ENCODE measurements at regions not wholly inside any gene's neighbourhood (a gene's known extent, or its start where the extent isn't known, plus 50 kb on each side); places are given as distances from the start of the nearest gene placed in this dataset.

DNA sequence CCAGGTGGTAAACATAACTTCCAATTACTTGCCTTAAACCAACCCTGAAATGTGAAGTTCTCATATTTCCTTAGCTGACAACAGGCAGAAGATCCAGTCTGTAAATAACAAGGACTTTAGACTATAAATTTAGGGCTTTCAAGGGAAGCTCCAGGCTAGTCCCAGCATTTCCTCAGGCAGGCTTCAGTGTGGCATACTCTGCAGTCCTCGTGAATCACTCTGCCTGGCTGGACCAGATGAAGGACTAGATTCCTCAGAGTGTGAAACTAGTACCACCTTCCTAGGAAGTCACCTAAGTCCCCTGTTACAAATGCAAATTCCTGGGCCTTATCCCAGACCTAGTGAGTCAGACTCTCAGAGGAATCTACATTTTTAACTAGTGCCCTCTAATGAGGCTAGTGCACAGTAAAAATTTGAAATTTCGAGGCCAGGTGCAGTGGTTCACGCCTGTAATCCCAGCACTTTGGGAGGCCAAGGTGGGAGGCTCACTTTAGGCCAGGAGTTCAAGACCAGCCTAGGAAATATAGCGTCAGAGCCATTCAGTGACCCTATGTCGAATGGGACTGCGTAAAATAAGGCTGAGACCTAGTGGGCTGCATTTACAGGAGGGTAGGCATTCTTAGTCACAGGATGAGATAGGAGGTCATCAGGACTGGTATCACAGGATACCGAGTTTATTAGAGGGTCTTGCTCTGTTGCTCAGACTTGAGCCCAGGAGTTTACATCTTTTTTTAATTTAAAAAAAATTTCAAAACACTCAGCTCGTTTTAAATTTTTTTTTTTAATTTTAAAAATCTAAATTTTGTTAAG lies 279.6 kb upstream of the JARID2 start:
- no peak for DNase-seq

DNA sequence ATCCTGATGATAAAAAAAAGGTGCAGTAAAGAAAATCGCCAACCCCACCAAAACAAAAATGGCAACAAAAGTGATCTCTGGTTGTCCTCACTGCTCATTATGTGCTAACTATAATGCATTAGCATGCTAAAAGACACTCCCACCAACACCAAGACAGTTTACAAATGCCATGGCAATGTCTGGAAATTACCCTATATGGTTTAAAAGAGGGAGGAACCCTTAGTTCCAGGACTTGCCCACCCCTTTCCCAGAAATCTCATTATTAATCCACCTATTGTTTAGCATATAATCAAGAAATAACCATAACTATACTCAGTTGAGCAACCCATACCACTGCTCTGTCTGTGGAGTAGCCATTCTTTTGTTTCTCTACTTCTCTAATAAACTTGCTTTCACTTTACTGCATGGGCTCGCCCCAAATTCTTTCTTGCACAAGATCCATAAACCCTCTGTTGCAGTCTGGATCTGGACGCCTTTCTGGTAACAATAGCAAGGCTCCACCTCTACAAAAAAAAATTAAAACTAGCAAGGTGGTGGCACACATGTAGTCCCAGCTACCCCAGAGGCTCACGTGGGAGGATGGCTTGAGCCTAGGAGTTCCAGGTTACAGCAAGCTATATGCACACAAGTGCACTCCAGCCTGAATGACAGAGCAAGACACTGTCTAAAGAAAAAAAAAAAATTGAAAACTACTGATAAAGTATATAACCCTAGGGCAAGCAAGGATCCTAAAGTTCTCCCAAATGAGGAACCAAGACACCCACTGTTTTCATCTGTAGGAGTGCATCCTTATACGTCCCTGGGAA lies 278.8 kb upstream of the JARID2 start:
- DNase-seq: no peak

DNA sequence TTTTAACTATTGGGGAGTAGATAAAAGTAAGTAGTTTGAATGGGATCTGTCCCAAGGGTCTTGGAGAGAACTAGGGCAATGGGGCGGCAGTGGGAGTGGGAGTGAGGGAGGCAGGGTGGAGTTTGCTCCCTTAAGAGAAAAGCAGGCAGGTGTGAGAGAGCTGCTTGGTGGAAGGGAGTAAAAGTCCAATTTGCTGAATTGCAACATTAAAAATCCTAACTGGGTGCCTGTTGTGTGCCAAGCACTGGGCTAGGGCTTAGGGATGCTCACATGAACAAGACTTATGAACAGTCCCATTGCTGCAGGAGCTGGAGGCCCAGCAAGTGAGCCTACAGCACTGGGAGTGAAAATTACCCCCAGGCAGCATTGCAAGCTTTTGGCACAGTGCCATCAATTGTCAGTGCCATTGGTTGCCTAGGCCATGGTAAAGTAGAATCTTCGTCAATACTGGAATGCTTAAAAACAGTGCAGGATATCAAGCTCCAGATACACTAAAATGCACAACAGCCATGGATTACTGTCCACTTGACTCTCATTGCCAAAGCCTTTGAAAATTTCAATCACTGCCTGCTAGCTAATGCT lies 277.7 kb upstream of the JARID2 start:
- DNase-seq: no peak

- no peak for DNase-seq
Measured at GRCh38 chr6:14969126-14969525, 276.7 kb upstream of the JARID2 start.

GRCh38 chr6:14972379-14973067 lies 273.3 kb upstream of the JARID2 start:
- DNase-seq: no peak

GRCh38 chr6:14974372-14974771 lies 271.5 kb upstream of the JARID2 start:
- DNase-seq: no peak

DNA sequence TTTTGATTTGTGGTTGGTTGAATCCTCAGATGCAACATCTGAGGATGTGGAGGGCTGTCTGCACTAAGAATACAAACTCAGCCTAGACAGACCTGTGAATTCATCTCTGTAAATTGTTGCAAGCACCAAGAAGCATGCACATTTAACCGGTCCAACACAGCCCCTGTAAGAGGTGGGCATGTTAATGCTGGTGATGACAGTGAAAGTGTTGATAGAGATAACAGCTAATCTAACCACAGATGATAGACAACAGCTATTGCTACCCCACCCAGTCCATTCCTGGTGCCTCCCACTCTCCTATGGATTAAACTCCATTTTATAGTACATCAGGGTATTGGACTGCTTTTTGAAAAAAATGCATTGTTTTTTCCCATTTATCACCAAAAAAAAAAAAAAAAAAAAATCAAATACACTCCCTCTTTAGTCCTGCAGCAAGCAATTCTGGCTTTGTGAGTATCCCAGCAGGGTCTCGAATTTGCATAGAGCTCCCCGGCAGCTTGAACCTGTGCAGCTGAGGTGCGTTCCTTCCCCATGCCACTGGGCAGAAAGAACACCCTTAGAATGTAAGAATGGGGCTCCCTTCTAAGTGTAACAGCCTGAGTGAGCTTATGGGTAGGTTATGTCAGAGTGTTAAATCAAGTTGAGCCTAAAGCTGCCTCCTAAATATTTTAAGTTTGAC lies 270.9 kb upstream of the JARID2 start:
- no peak for DNase-seq

- DNase-seq: no peak
Measured at GRCh38 chr6:14975471-14975817, 270.4 kb upstream of the JARID2 start.

- no peak for DNase-seq
Measured at GRCh38 chr6:14977747-14978382, 268.0 kb upstream of the JARID2 start.

GRCh38 chr6:14981960-14982359 lies 263.9 kb upstream of the JARID2 start:
- no peak for DNase-seq

- DNase-seq: no peak
Measured at GRCh38 chr6:14983599-14984518, 262.0 kb upstream of the JARID2 start.

- no peak for DNase-seq
Measured at GRCh38 chr6:14984519-14984853, 261.4 kb upstream of the JARID2 start.

DNA sequence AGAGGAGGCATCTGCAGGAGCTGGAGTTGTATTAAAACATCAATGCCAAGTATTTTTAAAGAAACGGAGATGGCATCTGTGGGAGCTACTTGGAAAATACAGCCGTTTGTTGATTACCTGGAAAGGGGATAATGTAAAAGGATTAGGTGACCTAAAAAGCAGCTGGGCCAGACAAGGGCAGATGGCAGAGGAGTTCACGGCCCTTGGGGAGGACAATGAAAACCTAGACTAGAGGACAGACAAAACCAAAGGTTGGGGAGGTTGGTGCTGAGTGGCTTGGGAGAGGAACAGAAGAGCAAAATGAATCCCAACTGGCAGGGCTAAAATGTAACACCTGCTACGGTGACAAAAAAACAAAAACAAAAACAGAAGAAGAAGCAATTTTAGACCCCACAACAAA lies 260.5 kb upstream of the JARID2 start:
- DNase-seq: no peak

- DNase-seq: no peak
Measured at GRCh38 chr6:14986370-14986769, 259.5 kb upstream of the JARID2 start.

- DNase-seq: no peak
Measured at GRCh38 chr6:14987490-14987889, 258.4 kb upstream of the JARID2 start.

- no peak for DNase-seq
Measured at GRCh38 chr6:14992382-14992781, 253.5 kb upstream of the JARID2 start.

DNA sequence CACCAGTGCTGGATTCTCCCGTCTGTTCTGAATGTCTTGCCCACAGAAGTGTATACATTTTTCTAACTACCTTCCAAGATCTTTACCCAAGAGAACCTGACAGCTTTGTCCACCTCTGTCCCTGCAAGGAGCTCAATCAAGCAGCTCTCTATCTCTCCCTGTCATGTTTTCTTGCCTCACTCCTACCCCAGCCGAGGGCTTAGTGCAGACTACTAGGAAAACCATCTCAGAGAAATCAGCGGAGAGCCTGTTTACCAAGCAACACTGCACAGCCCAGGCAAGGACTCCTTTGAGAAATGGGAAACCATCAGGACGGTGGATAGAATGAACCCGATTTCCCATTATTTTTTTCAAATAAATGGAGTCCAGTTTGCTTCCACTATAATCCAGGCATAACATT lies 250.7 kb upstream of the JARID2 start:
- DNase-seq: no peak

- no peak for DNase-seq
Measured at GRCh38 chr6:14995966-14996602, 249.8 kb upstream of the JARID2 start.

GRCh38 chr6:14996892-14997291 lies 249.0 kb upstream of the JARID2 start:
- no peak for DNase-seq

- DNase-seq: no peak
Measured at GRCh38 chr6:14997507-14997906, 248.4 kb upstream of the JARID2 start.

- DNase-seq: no peak
Measured at GRCh38 chr6:14999106-14999505, 246.8 kb upstream of the JARID2 start.

All from NCI-H187 (cell line).